HCT116 (cell line): ENCODE measurements at regions not wholly inside any gene's neighbourhood (a gene's known extent, or its start where the extent isn't known, plus 50 kb on each side); places are given as distances from the start of the nearest gene placed in this dataset.

Experiments
- ATAC-seq: fragments of 200-7000 bp; cut with Tn5 transposase; 2 replicates; pipeline ENCODE4 v1.9.1; 2020; ENCODE audit warnings: mild to moderate bottlenecking, moderate library complexity
- BruUV-seq: library from RNA; stranded (reverse); fragments of 400-500 nt; replicated peaks from 2 replicates; lab custom pipeline; 2021; lab: Mats Ljungman, UMichigan
- CTCF ChIA-PET: fragments of 300-600 bp; sonication (Branson Sonifier 250); formaldehyde crosslinking; loops from one replicate; lab custom pipeline; 2021; ENCODE audit warnings: antibody characterized with exemption; lab: Charles Lee
- POLR2A ChIA-PET: fragments of 300-600, 350-600 bp; sonication (Branson Sonifier 250); formaldehyde crosslinking; loops from one replicate; lab custom pipeline; 2021; ENCODE audit warnings: antibody characterized with exemption; lab: Charles Lee
- RAD21 ChIA-PET, 2 experiments: fragments of 300-600 bp; sonication (Branson Sonifier 250); formaldehyde crosslinking; loops; one replicate each; lab custom pipeline; 2023; ENCODE audit warnings: low total read pairs in 2 of 2; ENCODE audit not compliant: uncharacterized antibody in 2 of 2, unreplicated experiment in 2 of 2, low non-redundant PET in 1 of 2; lab: Charles Lee
- DNase-seq: peaks from one replicate; pipeline ENCODE4 v3.0.0-alpha.2; 2010; ENCODE audit warnings: low read depth, low spot score
- H2AFZ ChIP-seq: fragments of 200-600 bp; shearing (Covaris generic), sonication (generic); 2 replicates; pipeline ENCODE4 v1.6.1; 2017; ENCODE audit warnings: low read depth, mixed run types, mixed read lengths, antibody characterized with exemption, low read length; ENCODE audit not compliant: poor library complexity, severe bottlenecking
- H3K27ac ChIP-seq: 2 replicates; pipeline ENCODE4 v1.5.1; 2012; ENCODE audit warnings: low read depth, low read length
- H3K27me3 ChIP-seq: fragments of 200-600 bp; sonication (generic); 2 replicates; pipeline ENCODE4 v1.6.1; 2016; ENCODE audit warnings: mixed run types, low read length, mixed read lengths; ENCODE audit not compliant: insufficient read depth
- H3K36me3 ChIP-seq, 2 experiments: fragments of 200-500 bp in 1 of 2; fragments of 200-600 bp in 1 of 2; sonication (Bioruptor generic) in 1 of 2; sonication (generic) in 1 of 2; 2 replicates each; pipeline versions ENCODE4 v1.5.1 to v1.6.1; 2014 to 2016; ENCODE audit warnings: low read length in 2 of 2, inconsistent platforms in 1 of 2, mixed read lengths in 1 of 2, mixed run types in 1 of 2; ENCODE audit not compliant: insufficient read depth in 2 of 2, control insufficient read depth in 1 of 2
- H3K4me1 ChIP-seq, 2 experiments: fragments of 200-600 bp in 1 of 2; sonication (generic) in 1 of 2; 2 replicates each; pipeline versions ENCODE4 v1.5.1 to v1.6.1; 2012 to 2017; ENCODE audit warnings: low read length in 2 of 2, inconsistent platforms in 1 of 2, mild to moderate bottlenecking in 1 of 2, mixed read lengths in 1 of 2, mixed run types in 1 of 2, moderate library complexity in 1 of 2; ENCODE audit not compliant: insufficient read depth in 2 of 2, control insufficient read depth in 1 of 2
- H3K4me2 ChIP-seq: fragments of 200-600 bp; sonication (generic); 2 replicates; pipeline ENCODE4 v1.6.1; 2017; ENCODE audit warnings: mixed run types, low read length, mixed read lengths
- H3K4me3 ChIP-seq, 2 experiments: fragments of 200-600 bp in 1 of 2; sonication (generic) in 1 of 2; replicated peaks in 1 of 2; 2 replicates each; pipeline ENCODE4 v1.5.1; 2011 to 2016; ENCODE audit warnings: low read length in 2 of 2, control low read depth in 1 of 2, low read depth in 1 of 2, mild to moderate bottlenecking in 1 of 2, mixed read lengths in 1 of 2, mixed run types in 1 of 2
- H3K79me2 ChIP-seq: fragments of 200-600 bp; sonication (generic); 2 replicates; pipeline ENCODE4 v1.6.1; 2017; ENCODE audit warnings: mild to moderate bottlenecking, mixed run types, low read length, moderate library complexity, mixed read lengths; ENCODE audit not compliant: insufficient read depth
- H3K9ac ChIP-seq: fragments of 200-600 bp; sonication (generic); 2 replicates; pipeline ENCODE4 v1.6.1; 2016; ENCODE audit warnings: low read length, mixed read lengths
- H3K9me2 ChIP-seq: fragments of 200-600 bp; sonication (generic), shearing (Covaris generic); 2 replicates; pipeline ENCODE4 v1.6.1; 2017; ENCODE audit warnings: mixed run types, mild to moderate bottlenecking, moderate library complexity; ENCODE audit not compliant: insufficient read depth
- H3K9me3 ChIP-seq, 2 experiments: fragments of 200-500 bp in 1 of 2; fragments of 200-600 bp in 1 of 2; sonication (Bioruptor generic) in 1 of 2; sonication (generic) in 1 of 2; 2 replicates each; pipeline ENCODE4 v1.6.1; 2014 to 2017; ENCODE audit warnings: low read length in 2 of 2, mixed read lengths in 2 of 2, inconsistent platforms in 1 of 2, low read depth in 1 of 2, mild to moderate bottlenecking in 1 of 2, mixed run types in 1 of 2, moderate library complexity in 1 of 2; ENCODE audit not compliant: control insufficient read depth in 1 of 2, insufficient read depth in 1 of 2
- H4K20me1 ChIP-seq: fragments of 200-600 bp; sonication (generic), shearing (Covaris generic); 2 replicates; pipeline ENCODE4 v1.6.1; 2017; ENCODE audit warnings: mixed run types, mild to moderate bottlenecking, moderate library complexity; ENCODE audit not compliant: insufficient read depth
- CBX3 ChIP-seq: IDR thresholded peaks from 2 replicates; pipeline ENCODE4 v1.6.1; 2012; ENCODE audit warnings: low read depth
- CEBPB ChIP-seq: IDR thresholded peaks from 2 replicates; pipeline ENCODE4 v1.6.1; 2012; ENCODE audit warnings: low read depth
- ELF1 ChIP-seq: IDR thresholded peaks from 2 replicates; pipeline ENCODE4 v1.6.1; 2012; ENCODE audit warnings: low read depth, borderline replicate concordance
- EZH2phosphoT487 ChIP-seq: fragments of 200-600 bp; IDR thresholded peaks from 2 replicates; pipeline ENCODE4 v1.6.1; 2018; ENCODE audit warnings: antibody characterized with exemption, borderline replicate concordance
- FOSL1 ChIP-seq: IDR thresholded peaks from 2 replicates; pipeline ENCODE4 v1.6.1; 2012; ENCODE audit warnings: low read depth
- JUND ChIP-seq: IDR thresholded peaks from 2 replicates; pipeline ENCODE4 v1.6.1; 2012
- MAX ChIP-seq: IDR thresholded peaks from 2 replicates; pipeline ENCODE4 v1.6.1; 2012
- POLR2A ChIP-seq: IDR thresholded peaks from 2 replicates; pipeline ENCODE4 v1.7.0; 2011; ENCODE audit warnings: borderline replicate concordance; ENCODE audit not compliant: insufficient read depth, insufficient read length; ENCODE audit errors: extremely low read depth
- POLR2AphosphoS5 ChIP-seq: IDR thresholded peaks from 2 replicates; pipeline ENCODE4 v1.6.1; 2011; ENCODE audit warnings: mild to moderate bottlenecking, low read depth, low read length, moderate library complexity
- RAD21 ChIP-seq: IDR thresholded peaks from 2 replicates; pipeline ENCODE4 v1.6.1; 2012; ENCODE audit warnings: low read depth, mild to moderate bottlenecking
- SIN3A ChIP-seq: IDR thresholded peaks from 2 replicates; pipeline ENCODE4 v1.6.1; 2012; ENCODE audit warnings: low read depth
- SP1 ChIP-seq: IDR thresholded peaks from 2 replicates; pipeline ENCODE4 v1.6.1; 2012; ENCODE audit warnings: low read depth
- SRF ChIP-seq: IDR thresholded peaks from 2 replicates; pipeline ENCODE4 v1.6.1; 2012; ENCODE audit warnings: low read depth
- YY1 ChIP-seq: IDR thresholded peaks from 2 replicates; pipeline ENCODE4 v1.6.1; 2011; ENCODE audit warnings: low read length, low read depth, moderate library complexity, mild to moderate bottlenecking; ENCODE audit not compliant: insufficient replicate concordance; ENCODE audit errors: extremely low read depth
- ZBTB33 ChIP-seq: IDR thresholded peaks from 2 replicates; pipeline ENCODE4 v1.6.1; 2011; ENCODE audit warnings: mild to moderate bottlenecking, low read length, moderate library complexity; ENCODE audit not compliant: insufficient replicate concordance; ENCODE audit errors: extremely low read depth
- ZFX ChIP-seq: fragments of 450-650 bp; IDR thresholded peaks from 2 replicates; pipeline ENCODE4 v1.6.1; 2017
- intact Hi-C: fragments of 100-400 bp; cut with micrococcal nuclease; formaldehyde crosslinking; loops from 2 replicates; pipeline ENCODE4 v1.10.0; 2022

GRCh38 chr6:44700422-44700821, 312.9 kb downstream of the CDC5L start:
- Histone ChIP-seq H3K9me2 (no peaks in the 10 kb centered on the region), H3K4me2 (no peak overlapping the region), H3K4me3 (no peak overlapping the region), H3K27ac (no peak overlapping the region), H3K9me3 (no peaks in the 10 kb centered on the region), H3K4me1 (no peaks in the 10 kb centered on the region), H3K27me3 (no peaks in the 10 kb centered on the region), H3K36me3 (no peaks in the 10 kb centered on the region), H3K9ac (no peak overlapping the region), H4K20me1 (no peaks in the 10 kb centered on the region)
- RAD21 ChIA-PET, result no interaction called here
- no TSS peak for BruUV-seq
- ATAC-seq (no peak), DNase-seq (no peak)
- POLR2A ChIA-PET, result no interaction called here
- intact Hi-C loops, result no loop called here
- TF ChIP-seq POLR2A, result no peak
- no peak for TF ChIP-seq RAD21
- no peak for TF ChIP-seq POLR2AphosphoS5
- TF ChIP-seq YY1, result no peak
- TF ChIP-seq ZFX, result no peak
- TF ChIP-seq, all 23 proteins: peak for 0
- no peak overlapping the region for H2AFZ ChIP-seq
- CTCF ChIA-PET, result no interaction called here
- H3K79me2 ChIP-seq, result no peaks in the 10 kb centered on the region

GRCh38 chr6:44701038-44701636, 313.6 kb downstream of the CDC5L start:
- DNase-seq (no peak), ATAC-seq (no peak)
- RAD21 ChIA-PET, result no interaction called here
- no TSS peak for BruUV-seq
- no peak overlapping the region for H3K4me2 ChIP-seq
- intact Hi-C loops, result no loop called here
- H2AFZ ChIP-seq, result no peak overlapping the region
- no peak overlapping the region for H3K27ac ChIP-seq
- H3K4me3 ChIP-seq, result no peak overlapping the region
- H3K9ac ChIP-seq, result no peak overlapping the region
- no peaks in the 10 kb centered on the region for H3K36me3 ChIP-seq
- H3K9me3 ChIP-seq, result no peaks in the 10 kb centered on the region
- TF ChIP-seq FOSL1 (no peak), CEBPB (no peak), SP1 (no peak), MAX (no peak), SRF (no peak), POLR2AphosphoS5 (no peak), SIN3A (no peak), EZH2phosphoT487 (no peak), JUND (no peak), CBX3 (no peak), ZFX (no peak), ELF1 (no peak), POLR2A (no peak), RAD21 (no peak), ZBTB33 (no peak)
- no peaks in the 10 kb centered on the region for H3K79me2 ChIP-seq
- POLR2A ChIA-PET, result no interaction called here
- H3K4me1 ChIP-seq, result no peaks in the 10 kb centered on the region
- H3K9me2 ChIP-seq, result no peaks in the 10 kb centered on the region
- CTCF ChIA-PET, result no interaction called here
- no peaks in the 10 kb centered on the region for H3K27me3 ChIP-seq
- H4K20me1 ChIP-seq, result no peaks in the 10 kb centered on the region
